ENCODE measurements at regions not wholly inside any gene's neighbourhood (a gene's known extent, or its start where the extent isn't known, plus 50 kb on each side); places are given as distances from the start of the nearest gene placed in this dataset.
"Not testable (repeated sequence)": the region's sequence is repeated elsewhere in the genome, so short reads cannot be mapped to it uniquely, and the experiment has no call there.

- H3K4me1 ChIP-seq (ENCODE audit: control insufficient read depth, extremely low read depth, insufficient read depth, low read length), result no peaks in the 10 kb centered on the region
- H4K20me1 ChIP-seq (ENCODE audit: control insufficient read depth, extremely low read depth, insufficient read depth, low read length), result no peaks in the 10 kb centered on the region
- no peak overlapping the region for H3K4me3 ChIP-seq (replicated peaks in 1 of 4; ENCODE audit: control extremely low read depth in 1 of 4, insufficient read depth in 1 of 4, low read depth in 3 of 4, low read length in 4 of 4)
- H3K9me3 ChIP-seq (ENCODE audit: control insufficient read depth, insufficient read depth, low read depth, low read length), result no peaks in the 10 kb centered on the region
- H3K27ac ChIP-seq (ENCODE audit: insufficient read depth, low read length), result no peak overlapping the region
- H3K4me2 ChIP-seq (ENCODE audit: extremely low read depth, insufficient read depth, low read length), result no peak overlapping the region
- no peak overlapping the region for H3K9ac ChIP-seq (ENCODE audit: insufficient read depth, low read length)
- DNase-seq (ENCODE audit: low read depth in 2 of 2), result peak in 1 of 2 donors; percentile 25
- no peak overlapping the region for H2AFZ ChIP-seq (ENCODE audit: low read length)
- no peaks in the 10 kb centered on the region for H3K79me2 ChIP-seq (ENCODE audit: control insufficient read depth, insufficient read depth, low read length)
- H3K27me3 ChIP-seq (ENCODE audit: control insufficient read depth, insufficient read depth, low read length), result peaks cover 29% of the 10 kb centered on the region
- TF ChIP-seq CTCF (conservative IDR thresholded peaks at IDR 0.05 in 1 of 2, IDR thresholded peaks at IDR 0.05 in 1 of 2; ENCODE audit: low read depth in 1 of 2, low read length in 2 of 2) (no peak), EZH2 (IDR thresholded peaks at IDR 0.05; ENCODE audit: low read length, missing control alignments) (no peak)
- no peaks in the 10 kb centered on the region for H3K36me3 ChIP-seq (ENCODE audit: control insufficient read depth, insufficient read depth, low read length)
Measured at GRCh38 chr17:77049440-77049839, 91.3 kb upstream of the SEC14L1 start.

GRCh38 chr17:77050901-77051300 lies 89.9 kb upstream of the SEC14L1 start:
- not testable (repeated sequence) for H4K20me1 ChIP-seq (ENCODE audit: control insufficient read depth, extremely low read depth, insufficient read depth, low read length); H3K27ac ChIP-seq (ENCODE audit: insufficient read depth, low read length); H2AFZ ChIP-seq (ENCODE audit: low read length); DNase-seq (ENCODE audit: low read depth in 2 of 2); H3K9ac ChIP-seq (ENCODE audit: insufficient read depth, low read length); H3K36me3 ChIP-seq (ENCODE audit: control insufficient read depth, insufficient read depth, low read length); H3K4me2 ChIP-seq (ENCODE audit: extremely low read depth, insufficient read depth, low read length); H3K9me3 ChIP-seq (ENCODE audit: control insufficient read depth, insufficient read depth, low read depth, low read length); H3K79me2 ChIP-seq (ENCODE audit: control insufficient read depth, insufficient read depth, low read length); H3K4me3 ChIP-seq (replicated peaks in 1 of 4; ENCODE audit: control extremely low read depth in 1 of 4, insufficient read depth in 1 of 4, low read depth in 3 of 4, low read length in 4 of 4); H3K4me1 ChIP-seq (ENCODE audit: control insufficient read depth, extremely low read depth, insufficient read depth, low read length)
- peaks cover 34% of the 10 kb centered on the region for H3K27me3 ChIP-seq (ENCODE audit: control insufficient read depth, insufficient read depth, low read length)

- Histone ChIP-seq H3K4me2 (ENCODE audit: extremely low read depth, insufficient read depth, low read length) (no peak overlapping the region), H3K4me1 (ENCODE audit: control insufficient read depth, extremely low read depth, insufficient read depth, low read length) (no peaks in the 10 kb centered on the region), H3K27me3 (ENCODE audit: control insufficient read depth, insufficient read depth, low read length) (peaks cover 24% of the 10 kb centered on the region), H3K9ac (ENCODE audit: insufficient read depth, low read length) (no peak overlapping the region), H2AFZ (ENCODE audit: low read length) (no peak overlapping the region), H3K27ac (ENCODE audit: insufficient read depth, low read length) (no peak overlapping the region), H3K4me3 (replicated peaks in 1 of 4; ENCODE audit: control extremely low read depth in 1 of 4, insufficient read depth in 1 of 4, low read depth in 3 of 4, low read length in 4 of 4) (no peak overlapping the region), H3K36me3 (ENCODE audit: control insufficient read depth, insufficient read depth, low read length) (no peaks in the 10 kb centered on the region), H3K9me3 (ENCODE audit: control insufficient read depth, insufficient read depth, low read depth, low read length) (no peaks in the 10 kb centered on the region), H4K20me1 (ENCODE audit: control insufficient read depth, extremely low read depth, insufficient read depth, low read length) (no peaks in the 10 kb centered on the region), H3K79me2 (ENCODE audit: control insufficient read depth, insufficient read depth, low read length) (no peaks in the 10 kb centered on the region)
- TF ChIP-seq CTCF (conservative IDR thresholded peaks at IDR 0.05 in 1 of 2, IDR thresholded peaks at IDR 0.05 in 1 of 2; ENCODE audit: low read depth in 1 of 2, low read length in 2 of 2) (no peak), EZH2 (IDR thresholded peaks at IDR 0.05; ENCODE audit: low read length, missing control alignments) (no peak)
- no peak for DNase-seq (ENCODE audit: low read depth in 2 of 2)
Measured at GRCh38 chr17:77054936-77055335, 85.8 kb upstream of the SEC14L1 start.

Data from fibroblast of lung (primary cell).